Mesendoderm (in vitro differentiated cells): ENCODE measurements at regions not wholly inside any gene's neighbourhood (a gene's known extent, or its start where the extent isn't known, plus 50 kb on each side); places are given as distances from the start of the nearest gene placed in this dataset.

Source experiments
- DNase-seq: peaks from one replicate; pipeline ENCODE4 v3.0.0; 2013
- H2AK5ac ChIP-seq: 2 replicates; pipeline ENCODE4 v1.6.1; 2013; ENCODE audit warnings: low read length, inconsistent platforms
- H2BK120ac ChIP-seq: 2 replicates; pipeline ENCODE4 v1.6.1; 2013; ENCODE audit warnings: low read depth, mild to moderate bottlenecking, low read length, moderate library complexity, mixed read lengths
- H2BK15ac ChIP-seq: replicated peaks from 2 replicates; pipeline ENCODE4 v1.6.1; 2013; ENCODE audit warnings: low read depth, mild to moderate bottlenecking, moderate library complexity
- H2BK5ac ChIP-seq: 2 replicates; pipeline ENCODE4 v1.6.1; 2013; ENCODE audit warnings: low read length, inconsistent platforms
- H3K18ac ChIP-seq: 2 replicates; pipeline ENCODE4 v1.6.1; 2013; ENCODE audit warnings: mild to moderate bottlenecking, low read length, mixed read lengths
- H3K23ac ChIP-seq: one replicate; pipeline ENCODE4 v1.6.1; 2013; ENCODE audit warnings: low read length
- H3K27ac ChIP-seq: 2 replicates; pipeline ENCODE4 v1.5.1; 2013; ENCODE audit warnings: low read depth, mild to moderate bottlenecking, inconsistent platforms, low read length, moderate library complexity
- H3K27me3 ChIP-seq: 2 replicates; pipeline ENCODE4 v1.6.1; 2013; ENCODE audit warnings: low read length, control low read depth, mild to moderate bottlenecking, inconsistent platforms; ENCODE audit not compliant: insufficient read depth, poor library complexity
- H3K36me3 ChIP-seq: 2 replicates; pipeline ENCODE4 v1.6.1; 2013; ENCODE audit warnings: low read length, inconsistent platforms; ENCODE audit not compliant: control insufficient read depth, insufficient read depth
- H3K4ac ChIP-seq: one replicate; pipeline ENCODE4 v1.6.1; 2013; ENCODE audit warnings: low read depth, mild to moderate bottlenecking, low read length, moderate library complexity
- H3K4me1 ChIP-seq: 2 replicates; pipeline ENCODE4 v1.6.1; 2013; ENCODE audit warnings: low read depth, low read length, inconsistent platforms; ENCODE audit not compliant: control insufficient read depth
- H3K4me2 ChIP-seq: 2 replicates; pipeline ENCODE4 v1.6.1; 2013; ENCODE audit warnings: low read length
- H3K4me3 ChIP-seq: 2 replicates; pipeline ENCODE4 v1.5.1; 2013; ENCODE audit warnings: mild to moderate bottlenecking, low read length
- H3K56ac ChIP-seq: one replicate; pipeline ENCODE4 v1.6.1; 2013; ENCODE audit warnings: low read length
- H3K79me1 ChIP-seq: 2 replicates; pipeline ENCODE4 v1.6.1; 2013; ENCODE audit warnings: low read length, inconsistent platforms
- H3K79me2 ChIP-seq: 2 replicates; pipeline ENCODE4 v1.6.1; 2013; ENCODE audit warnings: mild to moderate bottlenecking, low read length; ENCODE audit not compliant: control insufficient read depth, insufficient read depth
- H3K9ac ChIP-seq: 2 replicates; pipeline ENCODE4 v1.6.1; 2013; ENCODE audit warnings: low read length, inconsistent platforms
- H4K5ac ChIP-seq: one replicate; pipeline ENCODE4 v1.6.1; 2013; ENCODE audit warnings: low read length
- H4K8ac ChIP-seq: one replicate; pipeline ENCODE4 v1.6.1; 2013; ENCODE audit warnings: low read depth, mild to moderate bottlenecking, control low read depth, low read length, moderate library complexity
- WGBS: extraction: QIAGEN DNeasy Blood & Tissue Kit; methylation state at CpG from one replicate; pipeline ENCODE4 v1.1.7; 2013; ENCODE audit warnings: low lambda C conversion rate, missing lambda C conversion rate; ENCODE audit not compliant: insufficient coverage; ENCODE audit errors: extremely low coverage; 5-methylcytosine and 5-hydroxymethylcytosine counted together

DNA sequence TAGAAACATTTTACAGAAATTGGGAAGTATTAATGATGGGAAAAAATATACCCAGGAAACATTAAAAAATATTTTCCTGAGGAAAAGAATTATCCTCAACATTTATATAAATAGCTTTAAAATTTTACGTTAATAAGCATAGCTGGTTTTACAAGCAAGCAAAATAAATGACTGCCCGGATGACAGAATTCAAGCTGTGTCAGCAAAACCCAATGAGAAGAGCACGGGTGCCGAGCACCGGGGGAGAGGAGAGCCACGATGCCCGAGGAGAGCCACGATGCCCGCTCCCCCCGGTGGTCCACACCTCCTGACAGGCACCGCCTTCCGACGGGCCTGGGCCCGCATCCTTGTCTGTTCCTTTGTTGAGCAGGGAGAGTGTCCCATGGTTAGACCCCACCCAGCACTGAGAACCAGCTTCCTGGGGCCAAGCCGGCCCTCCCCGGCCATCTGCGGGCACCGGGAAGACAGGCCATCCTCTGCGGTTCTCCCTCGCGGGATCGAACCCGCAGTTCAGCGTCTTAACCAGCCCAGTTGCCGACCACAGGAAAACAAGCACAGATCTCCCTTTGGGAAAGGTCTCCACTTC, 63.3 kb upstream of the PDE10A start:
- no peaks in the 10 kb centered on the region for H3K4me1 ChIP-seq
- H3K18ac ChIP-seq = no peak overlapping the region
- H3K23ac ChIP-seq = no peak overlapping the region
- DNase-seq = no peak
- no peaks in the 10 kb centered on the region for H3K79me1 ChIP-seq
- no peak overlapping the region for H3K4me2 ChIP-seq
- H3K4me3 ChIP-seq = no peak overlapping the region
- H2BK5ac ChIP-seq = no peak overlapping the region
- H3K79me2 ChIP-seq = no peaks in the 10 kb centered on the region
- H4K8ac ChIP-seq = no peak overlapping the region
- no peaks in the 10 kb centered on the region for H3K27me3 ChIP-seq
- H3K56ac ChIP-seq = no peak overlapping the region
- H3K36me3 ChIP-seq = no peaks in the 10 kb centered on the region
- no peak overlapping the region for H3K4ac ChIP-seq
- no peak overlapping the region for H3K9ac ChIP-seq
- no peak overlapping the region for H4K5ac ChIP-seq
- WGBS = no CpG with 5 or more reads among the region's 25 CpGs
- H2BK15ac ChIP-seq = no peak overlapping the region
- H2AK5ac ChIP-seq = no peak overlapping the region
- no peak overlapping the region for H2BK120ac ChIP-seq
- no peak overlapping the region for H3K27ac ChIP-seq

DNA sequence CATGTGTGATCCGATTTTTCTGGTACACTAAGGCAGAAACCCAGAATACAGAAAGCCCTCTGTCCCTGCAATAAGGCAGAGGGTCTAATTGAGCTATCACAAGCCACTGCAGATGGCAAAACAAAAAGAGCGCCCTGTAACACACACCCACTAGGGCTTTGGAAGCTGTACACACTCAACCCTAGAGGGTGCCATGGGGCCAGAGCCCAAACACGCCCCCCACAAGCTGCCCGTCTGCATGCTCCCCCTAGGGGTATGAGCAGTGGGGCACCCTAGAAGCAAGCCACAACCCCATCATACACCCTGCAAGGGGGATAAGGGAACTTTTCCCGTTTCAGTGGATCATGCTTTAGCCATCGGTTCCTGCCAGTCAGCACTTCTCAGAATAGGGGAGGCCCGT, 62.2 kb upstream of the PDE10A start:
- Histone ChIP-seq H4K8ac (no peak overlapping the region), H3K4ac (no peak overlapping the region), H3K9ac (no peak overlapping the region), H3K4me3 (no peak overlapping the region), H3K27ac (no peak overlapping the region), H2BK120ac (no peak overlapping the region), H3K56ac (no peak overlapping the region), H3K27me3 (no peaks in the 10 kb centered on the region), H2BK5ac (no peak overlapping the region), H3K18ac (no peak overlapping the region), H3K23ac (no peak overlapping the region), H3K36me3 (no peaks in the 10 kb centered on the region), H3K4me2 (no peak overlapping the region), H3K79me1 (no peaks in the 10 kb centered on the region), H3K4me1 (no peaks in the 10 kb centered on the region), H2BK15ac (no peak overlapping the region), H3K79me2 (no peaks in the 10 kb centered on the region), H2AK5ac (no peak overlapping the region), H4K5ac (no peak overlapping the region)
- WGBS = no CpG with 5 or more reads among the region's 7 CpGs
- DNase-seq = peak; percentile 30

DNA sequence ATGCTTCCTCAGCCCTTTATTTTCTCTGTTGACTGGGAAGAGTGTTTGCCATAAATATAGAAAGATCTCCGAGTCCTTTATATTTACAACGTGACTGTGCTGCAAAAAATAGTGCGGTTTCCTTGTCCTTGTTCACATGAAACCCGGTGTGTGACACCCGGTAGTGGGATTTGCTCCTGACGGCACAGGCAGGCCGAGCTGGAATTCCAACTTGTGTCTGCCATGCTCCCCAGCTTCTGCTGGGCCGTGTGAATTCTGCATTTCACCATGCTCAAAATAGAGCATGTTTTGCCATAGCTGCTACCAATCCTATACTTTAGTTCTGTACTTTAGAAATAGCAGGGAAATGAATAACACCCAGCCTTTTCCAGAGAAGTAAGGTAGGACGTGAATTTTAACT, 60.3 kb upstream of the PDE10A start:
- Histone ChIP-seq H2BK15ac (no peak overlapping the region), H4K8ac (no peak overlapping the region), H3K4me2 (no peak overlapping the region), H3K4me3 (no peak overlapping the region), H2BK5ac (no peak overlapping the region), H3K23ac (no peak overlapping the region), H3K79me2 (no peaks in the 10 kb centered on the region), H4K5ac (no peak overlapping the region), H3K18ac (no peak overlapping the region), H2AK5ac (no peak overlapping the region), H3K27me3 (no peaks in the 10 kb centered on the region), H3K9ac (no peak overlapping the region), H3K4me1 (no peaks in the 10 kb centered on the region), H3K36me3 (no peaks in the 10 kb centered on the region), H3K79me1 (no peaks in the 10 kb centered on the region), H3K56ac (no peak overlapping the region), H2BK120ac (no peak overlapping the region), H3K4ac (no peak overlapping the region), H3K27ac (no peak overlapping the region)
- DNase-seq = no peak
- WGBS = no CpG with 5 or more reads among the region's 9 CpGs

DNA sequence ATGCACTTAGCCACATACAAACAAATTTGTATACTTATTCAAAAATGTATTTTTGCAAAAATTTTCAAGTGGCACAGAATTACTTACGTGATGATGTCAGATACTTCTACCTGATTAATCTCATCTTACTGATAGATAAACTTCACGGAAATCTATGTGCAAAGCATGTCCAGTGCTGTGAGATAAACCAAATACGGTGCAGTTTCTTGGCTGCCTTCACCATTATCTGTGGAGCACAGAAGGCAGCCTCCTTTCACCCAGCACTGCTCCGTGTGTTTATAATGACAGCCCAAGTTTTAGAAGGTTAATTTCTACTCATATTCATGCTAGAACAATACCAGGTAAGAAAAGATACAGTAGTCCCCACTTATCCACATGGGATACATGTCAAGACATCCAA, 59.0 kb upstream of the PDE10A start:
- Histone ChIP-seq H4K8ac (no peak overlapping the region), H3K27ac (no peak overlapping the region), H2BK5ac (no peak overlapping the region), H3K4me3 (no peak overlapping the region), H3K4me2 (no peak overlapping the region), H3K9ac (no peak overlapping the region), H3K36me3 (no peaks in the 10 kb centered on the region), H3K56ac (no peak overlapping the region), H3K4me1 (no peaks in the 10 kb centered on the region), H3K27me3 (no peaks in the 10 kb centered on the region), H3K18ac (no peak overlapping the region), H3K4ac (no peak overlapping the region), H4K5ac (no peak overlapping the region), H2BK120ac (no peak overlapping the region), H3K79me2 (no peaks in the 10 kb centered on the region), H2BK15ac (no peak overlapping the region), H3K79me1 (no peaks in the 10 kb centered on the region), H3K23ac (no peak overlapping the region), H2AK5ac (no peak overlapping the region)
- WGBS = no CpG with 5 or more reads among the region's 4 CpGs
- no peak for DNase-seq

DNA sequence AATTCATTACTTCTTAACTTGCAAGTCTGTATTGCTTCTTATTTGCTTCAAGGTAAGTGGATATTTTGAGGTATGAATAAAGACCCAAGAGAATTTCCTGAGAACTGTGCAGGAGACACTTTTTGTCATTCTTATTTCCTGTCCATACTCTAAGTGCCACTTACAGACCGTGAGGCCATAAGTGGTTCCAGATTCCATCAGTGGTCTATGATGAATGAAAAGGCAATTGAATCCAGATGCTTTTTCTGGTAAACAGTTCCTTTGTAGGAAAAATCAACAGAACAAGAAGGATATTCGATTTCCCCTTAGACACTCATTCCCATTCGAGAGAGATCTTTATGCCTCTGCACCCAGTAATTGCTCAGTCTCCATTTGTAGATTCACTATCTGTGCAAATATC, 58.3 kb upstream of the PDE10A start:
- no peak for DNase-seq
- H2BK15ac ChIP-seq = no peak overlapping the region
- no CpG with 5 or more reads among the region's 3 CpGs for WGBS

DNA sequence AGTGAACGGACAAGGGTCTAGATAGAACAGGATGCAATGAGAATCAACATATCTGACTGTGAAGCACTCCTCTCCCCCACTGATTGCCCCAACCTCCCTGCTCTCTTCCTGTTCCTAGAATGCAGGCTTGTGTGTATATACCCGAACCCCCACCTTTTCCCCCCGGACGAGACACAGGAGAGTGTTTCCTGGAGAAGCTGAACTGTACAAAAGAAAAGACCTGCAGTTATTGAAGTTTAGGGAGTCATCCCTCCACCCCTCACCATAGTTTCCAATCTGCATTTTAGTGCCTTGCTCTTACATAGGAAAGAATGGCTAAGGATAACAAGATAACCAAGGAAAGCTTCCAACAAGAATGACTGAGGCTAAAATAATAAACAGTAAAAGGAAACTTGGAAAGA, 55.5 kb upstream of the PDE10A start:
- H3K9ac ChIP-seq = no peak overlapping the region
- no peaks in the 10 kb centered on the region for H3K79me1 ChIP-seq
- H3K4ac ChIP-seq = no peak overlapping the region
- no peak overlapping the region for H3K4me3 ChIP-seq
- H3K36me3 ChIP-seq = no peaks in the 10 kb centered on the region
- H3K27ac ChIP-seq = no peak overlapping the region
- H3K23ac ChIP-seq = no peak overlapping the region
- H3K4me2 ChIP-seq = no peak overlapping the region
- H4K8ac ChIP-seq = no peak overlapping the region
- H4K5ac ChIP-seq = no peak overlapping the region
- H3K79me2 ChIP-seq = no peaks in the 10 kb centered on the region
- no peak overlapping the region for H2AK5ac ChIP-seq
- no CpG with 5 or more reads among the region's 4 CpGs for WGBS
- DNase-seq = no peak
- no peak overlapping the region for H2BK5ac ChIP-seq
- H2BK120ac ChIP-seq = no peak overlapping the region
- no peaks in the 10 kb centered on the region for H3K4me1 ChIP-seq
- no peak overlapping the region for H3K56ac ChIP-seq
- no peak overlapping the region for H3K18ac ChIP-seq
- no peaks in the 10 kb centered on the region for H3K27me3 ChIP-seq
- H2BK15ac ChIP-seq = no peak overlapping the region

More for the DNA sequence above, 58.3 kb upstream of the PDE10A start:
- Histone ChIP-seq H3K79me1 (no peaks in the 10 kb centered on the region), H3K4me1 (no peaks in the 10 kb centered on the region), H3K9ac (no peak overlapping the region), H4K5ac (no peak overlapping the region), H3K4me2 (no peak overlapping the region), H3K56ac (no peak overlapping the region), H3K18ac (no peak overlapping the region), H3K23ac (no peak overlapping the region), H4K8ac (no peak overlapping the region), H3K27ac (no peak overlapping the region), H2BK120ac (no peak overlapping the region), H3K36me3 (no peaks in the 10 kb centered on the region), H3K79me2 (no peaks in the 10 kb centered on the region), H3K4ac (no peak overlapping the region), H2BK5ac (no peak overlapping the region), H2AK5ac (no peak overlapping the region), H3K4me3 (no peak overlapping the region), H3K27me3 (no peaks in the 10 kb centered on the region)
